Upper lobe of left lung (tissue), 6 donors: ENCODE measurements at regions not wholly inside any gene's neighbourhood (a gene's known extent, or its start where the extent isn't known, plus 50 kb on each side); places are given as distances from the start of the nearest gene placed in this dataset.

Experiments
- ATAC-seq, 2 donors: fragments of 200-7000 bp; cut with Tn5 transposase; one replicate each; pipeline ENCODE4 v1.9.1; 2022; ENCODE audit warnings: mild to moderate bottlenecking in 2 of 2, moderate library complexity in 2 of 2; ENCODE audit not compliant: low FRiP score in 2 of 2
- DNase-seq, 2 donors: peaks; one replicate each; pipeline ENCODE4 v3.0.0-alpha.2; 2019 to 2020
- H3K27ac ChIP-seq, 4 donors: fragments of 200-600 bp; sonication (generic); one replicate each; pipeline ENCODE4 v1.5.1; 2016 to 2019
- H3K27me3 ChIP-seq, 4 donors: fragments of 200-600 bp; sonication (generic); one replicate each; pipeline ENCODE4 v1.5.1; 2017 to 2019
- H3K36me3 ChIP-seq, 4 donors: fragments of 200-600 bp; sonication (generic); one replicate each; pipeline ENCODE4 v1.5.1; 2016 to 2019
- H3K4me1 ChIP-seq, 4 donors: fragments of 200-600 bp; sonication (generic); one replicate each; pipeline ENCODE4 v1.5.1; 2018 to 2019
- H3K4me3 ChIP-seq, 4 donors: fragments of 200-600 bp; sonication (generic); one replicate each; pipeline ENCODE4 v1.5.1; 2017 to 2019; ENCODE audit warnings: mild to moderate bottlenecking in 2 of 4, moderate library complexity in 1 of 4
- H3K9me3 ChIP-seq, 4 donors: fragments of 200-600 bp; sonication (generic); one replicate each; pipeline ENCODE4 v1.5.1; 2018 to 2019
- EP300 ChIP-seq, 4 donors: sonication (generic); formaldehyde crosslinking; IDR thresholded peaks; one replicate each; pipeline ENCODE4 v1.5.1; 2017; ENCODE audit warnings: antibody characterized with exemption in 4 of 4, control low read depth in 2 of 4
- POLR2A ChIP-seq, 4 donors: fragments of 450-650 bp; IDR thresholded peaks; one replicate each; pipeline ENCODE4 v1.5.1; 2016 to 2017; ENCODE audit warnings: antibody characterized with exemption in 4 of 4, mild to moderate bottlenecking in 2 of 4
- POLR2AphosphoS5 ChIP-seq, 2 donors: sonication (generic); formaldehyde crosslinking; IDR thresholded peaks; one replicate each; pipeline ENCODE4 v1.5.1; 2017; ENCODE audit warnings: antibody characterized with exemption in 2 of 2
- whole genome bisulfite sequencing, 2 donors: methylation state at CpG; one replicate each; pipeline ENCODE4 v1.1.5; 2017 to 2018; 5-methylcytosine and 5-hydroxymethylcytosine counted together
- TF ChIP-seq, protein P1 (sequence below), 6 experiments: fragments of 450-650 bp in 4 of 6; fragments of 200-600 bp in 2 of 6; sonication (generic) in 2 of 6; IDR thresholded peaks; one replicate each; pipeline ENCODE4 v1.5.1; 2016 to 2019; ENCODE audit warnings: antibody characterized with exemption in 6 of 6
- donor health status: DM: no; HTN: no; CAD: no; lungs with moderate emphysema.
- donor health status: DM: no; HTN: yes; CAD: no; lungs with severe emphysema.

DNA sequence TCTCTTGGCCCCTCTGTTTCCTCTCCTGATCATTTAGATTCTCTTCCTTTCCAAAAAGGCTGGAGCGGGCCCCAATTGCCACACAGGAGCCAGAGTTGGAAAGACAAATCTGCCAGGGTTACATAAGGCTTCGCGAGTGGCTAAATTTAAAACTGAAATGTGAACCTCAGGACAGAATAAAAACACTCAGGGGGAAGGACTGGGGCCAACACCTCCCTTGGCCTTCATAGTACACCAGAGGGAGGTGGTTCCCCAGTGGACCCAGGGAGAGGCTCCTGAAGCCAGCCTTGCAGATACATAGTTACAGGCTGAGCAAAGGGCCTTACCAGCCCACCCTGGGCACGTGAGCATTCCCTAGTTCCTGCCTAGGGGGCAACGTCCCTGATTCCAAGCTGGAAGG lies 150.1 kb downstream of the MN1 start:
- TF ChIP-seq POLR2AphosphoS5 (IDR thresholded peaks at IDR 0.05) (no peak), EP300 (IDR thresholded peaks at IDR 0.05) (no peak), POLR2A (IDR thresholded peaks at IDR 0.05) (no peak)
- TF ChIP-seq, protein P1, sequence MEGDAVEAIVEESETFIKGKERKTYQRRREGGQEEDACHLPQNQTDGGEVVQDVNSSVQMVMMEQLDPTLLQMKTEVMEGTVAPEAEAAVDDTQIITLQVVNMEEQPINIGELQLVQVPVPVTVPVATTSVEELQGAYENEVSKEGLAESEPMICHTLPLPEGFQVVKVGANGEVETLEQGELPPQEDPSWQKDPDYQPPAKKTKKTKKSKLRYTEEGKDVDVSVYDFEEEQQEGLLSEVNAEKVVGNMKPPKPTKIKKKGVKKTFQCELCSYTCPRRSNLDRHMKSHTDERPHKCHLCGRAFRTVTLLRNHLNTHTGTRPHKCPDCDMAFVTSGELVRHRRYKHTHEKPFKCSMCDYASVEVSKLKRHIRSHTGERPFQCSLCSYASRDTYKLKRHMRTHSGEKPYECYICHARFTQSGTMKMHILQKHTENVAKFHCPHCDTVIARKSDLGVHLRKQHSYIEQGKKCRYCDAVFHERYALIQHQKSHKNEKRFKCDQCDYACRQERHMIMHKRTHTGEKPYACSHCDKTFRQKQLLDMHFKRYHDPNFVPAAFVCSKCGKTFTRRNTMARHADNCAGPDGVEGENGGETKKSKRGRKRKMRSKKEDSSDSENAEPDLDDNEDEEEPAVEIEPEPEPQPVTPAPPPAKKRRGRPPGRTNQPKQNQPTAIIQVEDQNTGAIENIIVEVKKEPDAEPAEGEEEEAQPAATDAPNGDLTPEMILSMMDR (IDR thresholded peaks at IDR 0.05) = no peak

DNA sequence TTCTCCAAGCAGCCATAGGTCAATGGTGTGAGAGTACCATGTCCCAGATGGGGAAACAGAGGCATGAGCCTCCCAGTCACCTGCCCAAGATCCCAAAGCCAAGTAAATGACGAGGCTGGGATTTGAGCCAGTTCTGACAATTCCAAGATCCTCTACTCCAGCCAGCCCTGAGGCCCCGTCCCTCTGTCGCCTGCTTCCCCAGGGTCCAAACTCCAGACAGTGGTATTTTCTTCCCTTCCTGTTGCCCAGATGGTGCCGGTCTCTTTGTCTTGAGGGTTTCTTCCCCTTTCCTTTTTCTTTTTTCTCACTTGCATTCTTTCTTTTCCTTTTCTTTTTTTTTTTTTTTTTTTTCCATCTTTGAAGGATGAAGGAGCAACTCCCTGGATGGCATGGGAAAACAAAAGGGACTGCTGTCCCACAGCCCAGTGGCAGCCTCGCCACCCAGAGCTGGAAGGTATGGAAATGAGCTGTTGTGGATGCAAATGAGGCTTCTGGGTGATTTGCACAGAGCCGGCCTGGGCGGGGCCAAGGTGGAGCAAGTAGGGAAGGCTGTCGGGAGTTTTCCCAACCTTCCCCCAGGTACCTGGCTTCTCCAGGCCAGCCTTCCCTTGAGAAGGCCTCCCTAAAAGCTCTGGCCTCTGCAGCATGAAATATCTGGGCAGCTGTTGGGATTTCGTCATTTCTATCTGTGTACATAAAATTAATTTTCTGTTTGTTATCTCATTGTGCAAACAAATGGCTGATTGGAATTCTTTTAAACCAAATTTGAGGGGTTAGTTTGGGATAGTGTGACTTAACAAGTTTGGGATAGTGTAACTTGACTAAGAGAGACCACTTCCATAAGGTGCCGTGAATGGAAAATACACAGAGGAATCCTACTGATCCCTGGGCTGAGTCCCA lies 146.8 kb downstream of the MN1 start:
- H3K27me3 ChIP-seq = no peaks in the 10 kb centered on the region
- no peak overlapping the region for H3K27ac ChIP-seq
- DNase-seq (no peak), ATAC-seq (no peak)
- 35 to 48% methylated on average over 9 to 10 of the region's 10 CpGs for WGBS, 2 donors
- H3K36me3 ChIP-seq = no peaks in the 10 kb centered on the region
- TF ChIP-seq POLR2A (IDR thresholded peaks at IDR 0.05) (no peak), POLR2AphosphoS5 (IDR thresholded peaks at IDR 0.05) (no peak), EP300 (IDR thresholded peaks at IDR 0.05) (no peak)
- TF ChIP-seq, protein P1 (IDR thresholded peaks at IDR 0.05) = no peak
- H3K4me1 ChIP-seq = no peaks in the 10 kb centered on the region
- no peak overlapping the region for H3K4me3 ChIP-seq
- H3K9me3 ChIP-seq = peaks cover 0 to 11% (median 2%) of the 10 kb centered on the region in 4 donors

More for the DNA sequence above, 150.1 kb downstream of the MN1 start:
- Histone ChIP-seq H3K36me3 (no peaks in the 10 kb centered on the region), H3K27ac (no peak overlapping the region), H3K4me1 (no peaks in the 10 kb centered on the region), H3K9me3 (peaks cover 0 to 5% (median 0%) of the 10 kb centered on the region in 4 donors), H3K4me3 (no peak overlapping the region), H3K27me3 (no peaks in the 10 kb centered on the region)
- WGBS, 2 donors = 64 to 67% methylated on average over 5 of the region's 5 CpGs
- ATAC-seq = no peak
- DNase-seq = no peak

DNA sequence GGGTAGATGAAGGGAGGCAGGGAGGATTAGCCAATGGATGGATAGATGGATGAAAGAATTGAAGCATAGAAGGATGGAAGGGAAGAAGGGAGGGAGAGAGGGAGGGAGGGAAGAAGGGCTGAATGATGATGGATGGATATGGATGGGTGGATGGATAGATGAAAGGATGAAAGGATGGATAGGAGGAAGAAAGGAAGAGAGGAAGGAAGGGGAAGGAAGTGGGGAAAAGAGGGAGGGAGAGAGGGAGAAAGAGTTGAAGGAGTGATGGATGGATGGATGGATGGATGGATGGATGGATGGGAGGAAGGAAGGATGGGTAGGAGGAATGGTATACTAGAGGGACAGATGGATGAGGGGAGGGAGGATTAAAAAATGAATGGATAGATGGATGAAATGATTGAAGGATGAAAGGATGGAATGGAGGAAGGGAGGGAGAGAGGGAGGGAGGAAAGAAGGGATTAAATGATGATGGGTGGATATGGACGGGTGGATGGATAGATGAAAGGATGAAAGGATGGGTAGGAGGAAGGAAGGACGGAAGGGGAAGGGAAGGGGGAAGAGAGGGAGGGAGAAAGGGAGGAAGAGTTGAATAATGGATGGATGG lies 145.9 kb downstream of the MN1 start:
- no peaks in the 10 kb centered on the region for H3K4me1 ChIP-seq
- WGBS, 2 donors = 79 to 82% methylated on average over 2 of the region's 2 CpGs

DNA sequence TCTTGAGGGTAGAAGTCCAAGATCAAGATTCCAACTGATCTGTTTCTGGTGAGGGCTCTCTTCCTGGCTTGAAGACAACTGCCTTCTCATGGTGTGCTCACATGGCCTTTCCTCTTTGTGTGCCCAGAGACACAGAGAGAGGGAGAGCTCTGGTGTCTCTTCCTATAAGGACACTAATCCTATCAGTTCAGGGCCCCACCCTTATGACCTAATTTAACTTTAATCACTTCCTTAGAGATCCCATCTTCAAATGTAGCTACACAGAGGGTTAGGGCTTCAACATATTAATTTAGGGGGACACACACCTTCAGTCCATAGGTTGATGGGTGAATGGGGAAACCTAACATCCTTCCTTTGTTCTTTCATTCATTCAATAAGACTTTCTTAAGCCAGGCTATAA lies 144.6 kb downstream of the MN1 start:
- ATAC-seq (no peak), DNase-seq (no peak)
- Histone ChIP-seq H3K4me1 (no peaks in the 10 kb centered on the region), H3K4me3 (no peak overlapping the region), H3K27ac (no peak overlapping the region), H3K9me3 (peaks cover 0 to 11% (median 2%) of the 10 kb centered on the region in 4 donors), H3K27me3 (no peaks in the 10 kb centered on the region), H3K36me3 (no peaks in the 10 kb centered on the region)
- TF ChIP-seq POLR2A (IDR thresholded peaks at IDR 0.05) = no peak
- TF ChIP-seq, protein P1 (IDR thresholded peaks at IDR 0.05) = no peak
- no peak for TF ChIP-seq EP300 (IDR thresholded peaks at IDR 0.05)
- TF ChIP-seq POLR2AphosphoS5 (IDR thresholded peaks at IDR 0.05) = no peak

More for the DNA sequence above, 145.9 kb downstream of the MN1 start:
- peaks cover 0 to 11% (median 2%) of the 10 kb centered on the region in 4 donors for H3K9me3 ChIP-seq
- no peak for DNase-seq
- no peak overlapping the region for H3K27ac ChIP-seq
- no peaks in the 10 kb centered on the region for H3K36me3 ChIP-seq
- no peak for ATAC-seq
- H3K4me3 ChIP-seq = no peak overlapping the region
- H3K27me3 ChIP-seq = no peaks in the 10 kb centered on the region
- TF ChIP-seq, protein P1 (IDR thresholded peaks at IDR 0.05) = no peak
- TF ChIP-seq POLR2AphosphoS5 (IDR thresholded peaks at IDR 0.05) (no peak), POLR2A (IDR thresholded peaks at IDR 0.05) (no peak), EP300 (IDR thresholded peaks at IDR 0.05) (no peak)
